HG02943 (cell line): ENCODE measurements at regions not wholly inside any gene's neighbourhood (a gene's known extent, or its start where the extent isn't known, plus 50 kb on each side); places are given as distances from the start of the nearest gene placed in this dataset.
"Not testable (repeated sequence)": the region's sequence is repeated elsewhere in the genome, so short reads cannot be mapped to it uniquely, and the experiment has no call there.

Source experiments
- ATAC-seq: cut with Tn5 transposase; IDR thresholded peaks from one replicate; pipeline ENCODE4 v1.9.1; 2021; ENCODE audit warnings: mild to moderate bottlenecking, low read depth, moderate library complexity; ENCODE audit not compliant: unreplicated experiment

DNA sequence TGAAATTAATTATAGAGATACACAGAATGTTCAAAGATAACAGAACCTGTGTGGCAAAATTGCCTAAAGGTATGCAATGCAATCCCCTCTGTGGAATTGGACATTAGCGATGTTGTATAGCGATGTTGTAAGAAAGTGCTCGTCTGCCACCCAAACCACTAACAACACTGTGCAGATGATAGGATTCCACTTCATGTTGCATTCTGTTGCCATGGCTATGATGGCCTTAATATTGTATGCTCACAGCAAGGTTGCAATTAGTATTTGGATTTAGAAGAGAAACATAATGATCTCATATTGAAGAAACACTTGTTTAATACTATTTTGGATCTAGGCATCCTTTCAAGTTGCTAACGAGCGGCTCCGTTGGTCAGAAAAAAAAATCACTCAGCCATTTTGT is 260.3 kb downstream of the BCAT1 start:
- no peak for ATAC-seq

DNA sequence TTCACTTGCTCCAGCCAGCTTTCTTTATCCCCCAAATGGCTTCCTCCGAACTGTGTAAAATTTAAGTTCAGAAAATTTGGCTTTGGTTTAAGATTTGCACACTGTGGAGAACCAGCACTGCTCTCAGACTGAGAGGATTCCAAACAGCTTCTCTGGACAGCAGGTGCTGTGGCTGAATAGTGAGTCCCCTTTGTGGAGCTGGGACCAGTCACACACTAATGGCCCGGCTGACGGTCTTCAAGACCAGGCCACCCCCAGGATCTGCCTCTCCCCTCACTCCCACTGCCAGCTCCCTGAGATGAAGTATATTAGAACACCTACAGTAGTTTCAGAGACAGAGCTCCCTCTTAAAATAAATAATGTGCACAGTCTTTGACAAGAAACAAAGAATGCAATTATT is 267.3 kb downstream of the BCAT1 start:
- ATAC-seq: no peak

DNA sequence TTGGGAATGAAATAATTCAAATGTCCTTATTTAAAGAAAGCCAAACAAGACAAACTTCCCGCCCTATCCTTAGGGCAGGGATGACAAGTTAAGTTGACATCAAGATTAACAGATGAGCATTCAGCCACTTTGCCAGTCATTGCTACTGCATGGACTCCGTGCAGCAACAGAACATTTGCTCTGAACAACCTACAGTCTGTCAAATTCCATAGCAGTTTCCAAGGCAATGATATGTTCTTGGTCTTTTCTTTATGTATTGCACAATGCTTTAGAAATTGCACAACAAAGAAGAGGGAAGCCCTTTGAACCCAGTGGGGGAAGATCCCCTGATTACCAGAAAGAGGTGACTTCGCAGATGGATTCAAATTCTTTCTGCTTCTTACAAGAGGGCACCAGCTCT is 269.8 kb downstream of the BCAT1 start:
- no peak for ATAC-seq

DNA sequence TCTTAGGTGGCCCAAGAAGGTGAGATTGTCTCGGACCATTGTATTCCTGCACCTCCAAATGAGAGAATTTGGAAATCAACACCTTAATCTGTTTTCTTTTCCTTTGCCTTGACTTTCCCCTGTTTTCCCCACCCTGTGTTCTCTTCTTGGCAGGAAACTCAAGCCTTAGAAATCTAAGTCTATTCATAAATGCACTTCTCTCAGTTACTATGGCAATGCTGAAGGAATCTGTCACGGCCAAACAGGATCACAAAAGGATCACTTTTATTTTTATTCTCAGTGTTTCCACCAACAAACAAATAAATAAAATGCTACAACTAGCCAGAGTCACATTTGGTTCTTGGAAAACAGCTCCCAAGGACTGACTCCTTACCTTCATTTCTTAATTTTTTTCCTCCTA is 270.5 kb downstream of the BCAT1 start:
- no peak for ATAC-seq

- ATAC-seq: no peak
These were observed 280.3 kb downstream of the BCAT1 start for GRCh38 chr12:24668563-24668962.

DNA sequence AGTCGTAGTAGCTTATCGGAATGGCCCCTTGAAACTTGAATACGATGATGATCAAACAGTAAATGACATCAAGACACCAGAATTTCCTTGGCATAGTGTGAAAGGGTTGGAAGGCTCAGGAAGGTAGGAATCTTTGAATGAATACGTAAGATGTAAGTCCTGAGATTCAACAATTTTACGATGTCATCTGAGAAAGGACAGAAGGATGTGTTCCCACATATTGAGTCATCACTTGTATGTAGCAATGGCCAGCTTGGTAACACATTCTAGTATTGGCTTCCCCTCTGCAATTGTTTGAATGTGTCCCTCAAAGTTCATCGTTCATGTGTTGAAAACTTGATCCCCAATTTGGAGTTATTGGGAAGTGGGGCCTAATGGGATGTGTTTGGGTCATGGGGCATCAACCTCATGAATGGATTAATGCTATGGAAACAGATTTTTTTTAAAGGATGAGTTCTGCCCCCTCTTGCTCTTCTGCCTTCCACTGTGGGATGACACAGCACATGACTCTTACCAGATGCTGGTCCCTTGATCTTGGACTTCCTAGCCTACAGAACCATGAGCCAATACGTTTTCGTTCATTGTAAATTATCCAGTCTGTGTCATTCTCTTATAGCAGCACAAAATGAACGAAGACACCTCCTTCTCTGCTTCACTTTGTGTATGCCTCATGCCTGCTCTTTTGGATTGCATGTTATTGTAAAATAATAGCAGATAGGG is 284.6 kb downstream of the BCAT1 start:
- no peak for ATAC-seq

- ATAC-seq: no peak
These were observed 287.2 kb downstream of the BCAT1 start for GRCh38 chr12:24661657-24662096.

GRCh38 chr12:24659016-24659415 is 289.9 kb downstream of the BCAT1 start:
- no peak for ATAC-seq

DNA sequence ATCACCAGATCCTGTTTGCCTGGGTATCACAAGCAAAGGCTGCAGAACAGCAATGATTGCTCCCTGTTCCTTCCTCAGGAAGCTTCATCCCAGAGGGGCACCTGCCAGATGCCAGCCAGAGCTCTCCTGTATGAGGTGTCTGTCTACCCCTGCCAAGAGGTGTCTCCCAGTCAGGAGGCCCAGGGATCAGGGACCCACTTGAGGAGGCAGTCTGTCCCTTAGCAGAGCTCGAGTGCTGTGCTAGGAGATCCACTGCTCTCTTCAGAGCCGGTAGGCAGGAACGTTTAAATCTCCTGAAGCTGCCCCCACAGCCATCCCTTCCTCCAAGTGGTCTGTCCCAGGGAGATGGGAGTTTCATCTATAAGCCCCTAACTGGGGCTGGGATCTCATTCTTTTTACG is 294.6 kb downstream of the BCAT1 start:
- not testable (repeated sequence) for ATAC-seq

GRCh38 chr12:24649634-24650033 is 299.3 kb downstream of the BCAT1 start:
- ATAC-seq: no peak

DNA sequence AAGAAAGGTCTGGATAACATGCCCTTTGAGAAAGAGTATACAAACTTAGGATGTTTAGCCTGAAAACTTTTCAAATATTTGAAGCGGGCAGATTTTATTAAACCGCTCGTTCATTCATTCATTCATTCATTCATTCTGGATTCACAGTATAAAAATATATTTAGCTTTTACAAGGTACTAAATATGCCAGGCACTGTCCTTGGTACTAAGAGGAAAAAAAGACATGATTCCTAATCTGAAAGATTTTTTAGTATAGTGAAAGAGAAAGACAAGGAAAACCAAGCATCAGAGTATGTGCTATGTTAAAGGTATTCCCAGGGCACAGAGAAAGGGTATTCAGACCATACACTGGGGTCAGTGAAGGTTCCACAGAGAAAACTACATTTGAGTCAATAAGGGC is 299.7 kb downstream of the BCAT1 start:
- no peak for ATAC-seq

- no peak for ATAC-seq
These were observed 303.6 kb downstream of the BCAT1 start for GRCh38 chr12:24645254-24645653.

- no peak for ATAC-seq
These were observed 305.5 kb downstream of the BCAT1 start for GRCh38 chr12:24643120-24644119.

GRCh38 chr12:24639641-24640040 is 309.3 kb downstream of the BCAT1 start:
- no peak for ATAC-seq

DNA sequence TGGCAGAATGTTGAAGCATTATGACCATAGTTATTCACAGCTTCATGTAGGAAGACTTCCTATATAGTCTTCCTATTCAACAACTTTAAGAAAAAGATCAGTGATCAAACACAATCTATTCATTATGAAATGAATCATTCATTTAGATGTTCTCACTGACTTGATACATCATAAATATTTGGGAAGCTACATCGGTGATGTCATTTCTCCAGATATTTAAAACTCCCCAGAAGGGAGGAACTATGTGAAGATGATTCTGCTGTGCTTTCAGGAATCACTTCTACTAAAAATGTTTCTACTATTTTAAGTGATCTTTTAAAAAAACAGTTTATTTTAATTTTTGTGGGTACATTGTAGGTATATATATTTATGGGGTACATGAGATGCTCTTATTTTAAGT is 316.4 kb downstream of the BCAT1 start:
- no peak for ATAC-seq

GRCh38 chr12:24631676-24632426 is 317.1 kb downstream of the BCAT1 start:
- no peak for ATAC-seq

- no peak for ATAC-seq
These were observed 318.0 kb downstream of the BCAT1 start for GRCh38 chr12:24630856-24631255.

GRCh38 chr12:24630446-24630845 is 318.5 kb downstream of the BCAT1 start:
- ATAC-seq: no peak

DNA sequence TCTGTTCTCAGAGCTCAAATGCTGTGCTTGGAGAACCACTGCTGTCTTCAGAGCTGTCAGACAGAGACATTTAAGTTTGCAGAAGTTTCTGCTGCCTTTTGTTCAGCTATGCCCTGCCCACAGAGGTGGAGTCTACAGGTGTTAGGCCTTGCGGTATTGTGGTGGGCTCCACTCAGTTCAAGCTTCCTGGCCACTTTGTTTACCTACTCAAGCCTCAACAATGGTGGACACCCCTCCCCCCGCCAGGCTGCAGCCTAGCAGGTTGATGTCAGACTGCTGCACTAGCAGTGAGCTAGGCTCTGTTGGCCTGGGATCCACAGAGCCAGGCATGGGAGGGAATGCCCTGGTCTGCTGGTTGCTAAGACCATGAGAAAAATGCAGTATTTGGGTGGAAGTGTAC is 323.8 kb downstream of the BCAT1 start:
- ATAC-seq: no peak

GRCh38 chr12:24619954-24620353 is 328.9 kb downstream of the BCAT1 start:
- not testable (repeated sequence) for ATAC-seq

GRCh38 chr12:24617471-24617870 is 331.4 kb downstream of the BCAT1 start:
- ATAC-seq: no peak
